Suprapubic skin (tissue), 3 donors: ENCODE measurements at regions not wholly inside any gene's neighbourhood (a gene's known extent, or its start where the extent isn't known, plus 50 kb on each side); places are given as distances from the start of the nearest gene placed in this dataset.
"Not testable (repeated sequence)": the region's sequence is repeated elsewhere in the genome, so short reads cannot be mapped to it uniquely, and the experiment has no call there.

Experiments used
- CTCF ChIP-seq, 2 donors: fragments of 200-600 bp in 1 of 2; fragments of 450-650 bp in 1 of 2; sonication (generic) in 1 of 2; IDR thresholded peaks; one replicate each; pipeline ENCODE4 v1.5.1; 2016 to 2019; ENCODE audit warnings: antibody characterized with exemption in 2 of 2, mild to moderate bottlenecking in 1 of 2, moderate library complexity in 1 of 2
- POLR2A ChIP-seq, 2 donors: fragments of 450-650 bp; IDR thresholded peaks; one replicate each; pipeline ENCODE4 v1.6.1; 2017; ENCODE audit warnings: antibody characterized with exemption in 2 of 2, mild to moderate bottlenecking in 2 of 2, moderate library complexity in 2 of 2

GRCh38 chr2:185591276-185591675 lies 147.3 kb upstream of the FSIP2 start:
- TF ChIP-seq POLR2A, CTCF (IDR thresholded peaks at IDR 0.05): not testable (repeated sequence)
